ENCODE measurements at regions not wholly inside any gene's neighbourhood (a gene's known extent, or its start where the extent isn't known, plus 50 kb on each side); places are given as distances from the start of the nearest gene placed in this dataset.
"Not testable (repeated sequence)": the region's sequence is repeated elsewhere in the genome, so short reads cannot be mapped to it uniquely, and the experiment has no call there.

- DNase-seq: peak; percentile 94
Measured at GRCh38 chr15:99486371-99487336, 79.1 kb upstream of the MEF2A start.

GRCh38 chr15:99487337-99487730, 78.5 kb upstream of the MEF2A start:
- DNase-seq: no peak

- DNase-seq: no peak
Measured at GRCh38 chr15:99492275-99492674, 73.5 kb upstream of the MEF2A start.

- DNase-seq: no peak
Measured at GRCh38 chr15:99492716-99493115, 73.1 kb upstream of the MEF2A start.

- DNase-seq: no peak
Measured at GRCh38 chr15:99493461-99493860, 72.3 kb upstream of the MEF2A start.

GRCh38 chr15:99494536-99495233, 71.1 kb upstream of the MEF2A start:
- DNase-seq: not testable (repeated sequence)

- no peak for DNase-seq
Measured at GRCh38 chr15:99495430-99496301, 70.1 kb upstream of the MEF2A start.

GRCh38 chr15:99496302-99496629, 69.5 kb upstream of the MEF2A start:
- no peak for DNase-seq

GRCh38 chr15:99502182-99502581, 63.6 kb upstream of the MEF2A start:
- DNase-seq: no peak

- DNase-seq: no peak
Measured at GRCh38 chr15:99502661-99503060, 63.1 kb upstream of the MEF2A start.

- no peak for DNase-seq
Measured at GRCh38 chr15:99503411-99503810, 62.4 kb upstream of the MEF2A start.

GRCh38 chr15:99504071-99504822, 61.5 kb upstream of the MEF2A start:
- DNase-seq: no peak

GRCh38 chr15:99504823-99505551, 60.8 kb upstream of the MEF2A start:
- DNase-seq: peak; percentile 72

- peak; percentile 26 for DNase-seq
Measured at GRCh38 chr15:99506399-99506798, 59.4 kb upstream of the MEF2A start.

GRCh38 chr15:99507016-99507503, 58.7 kb upstream of the MEF2A start:
- DNase-seq: peak; percentile 70

- peak; percentile 82 for DNase-seq
Measured at GRCh38 chr15:99507504-99508310, 58.1 kb upstream of the MEF2A start.

- DNase-seq: no peak
Measured at GRCh38 chr15:99508311-99508645, 57.5 kb upstream of the MEF2A start.

- DNase-seq: no peak
Measured at GRCh38 chr15:99508852-99509251, 56.9 kb upstream of the MEF2A start.

- DNase-seq: no peak
Measured at GRCh38 chr15:99509686-99510461, 55.9 kb upstream of the MEF2A start.

- no peak for DNase-seq
Measured at GRCh38 chr15:99511531-99511865, 54.3 kb upstream of the MEF2A start.

All from NCI-H69 (cell line).